ENCODE measurements at regions not wholly inside any gene's neighbourhood (a gene's known extent, or its start where the extent isn't known, plus 50 kb on each side); places are given as distances from the start of the nearest gene placed in this dataset.
"Not testable (repeated sequence)": the region's sequence is repeated elsewhere in the genome, so short reads cannot be mapped to it uniquely, and the experiment has no call there.

- no peak for DNase-seq
Observed at GRCh38 chr4:188596021-188596420, 456.8 kb downstream of the TRIML1 start.

- DNase-seq = no peak
Observed at GRCh38 chr4:188603646-188604045, 464.4 kb downstream of the TRIML1 start.

GRCh38 chr4:188606635-188607034 is 467.4 kb downstream of the TRIML1 start:
- DNase-seq = no peak

GRCh38 chr4:188611143-188611542 is 471.9 kb downstream of the TRIML1 start:
- DNase-seq = no peak

GRCh38 chr4:188612659-188613058 is 473.4 kb downstream of the TRIML1 start:
- DNase-seq = no peak

GRCh38 chr4:188613976-188614375 is 474.7 kb downstream of the TRIML1 start:
- DNase-seq = no peak

- DNase-seq = no peak
Observed at GRCh38 chr4:188619456-188620149, 480.4 kb downstream of the TRIML1 start.

GRCh38 chr4:188620608-188621007 is 481.4 kb downstream of the TRIML1 start:
- no peak for DNase-seq

GRCh38 chr4:188623314-188623854 is 484.1 kb downstream of the TRIML1 start:
- DNase-seq = no peak

GRCh38 chr4:188624370-188624769 is 485.1 kb downstream of the TRIML1 start:
- DNase-seq = no peak

- no peak for DNase-seq
Observed at GRCh38 chr4:188627892-188628291, 488.7 kb downstream of the TRIML1 start.

GRCh38 chr4:188639479-188640100 is 500.3 kb downstream of the TRIML1 start:
- DNase-seq = no peak

- no peak for DNase-seq
Observed at GRCh38 chr4:188647820-188648370, 508.7 kb downstream of the TRIML1 start.

GRCh38 chr4:188649635-188650034 is 510.4 kb downstream of the TRIML1 start:
- no peak for DNase-seq

- DNase-seq = no peak
Observed at GRCh38 chr4:188650516-188650915, 511.3 kb downstream of the TRIML1 start.

- DNase-seq = no peak
Observed at GRCh38 chr4:188657365-188657764, 518.1 kb downstream of the TRIML1 start.

GRCh38 chr4:188658958-188659522 is 519.8 kb downstream of the TRIML1 start:
- DNase-seq = no peak

GRCh38 chr4:188660796-188661195 is 521.6 kb downstream of the TRIML1 start:
- no peak for DNase-seq

- DNase-seq = no peak
Observed at GRCh38 chr4:188661502-188661901, 522.3 kb downstream of the TRIML1 start.

- DNase-seq = no peak
Observed at GRCh38 chr4:188663369-188663768, 524.1 kb downstream of the TRIML1 start.

- no peak for DNase-seq
Observed at GRCh38 chr4:188665491-188666457, 526.5 kb downstream of the TRIML1 start.

GRCh38 chr4:188678691-188679090 is 539.5 kb downstream of the TRIML1 start:
- not testable (repeated sequence) for DNase-seq

Data from NCI-H1048 (cell line).